ENCODE measurements at regions not wholly inside any gene's neighbourhood (a gene's known extent, or its start where the extent isn't known, plus 50 kb on each side); places are given as distances from the start of the nearest gene placed in this dataset.

DNA sequence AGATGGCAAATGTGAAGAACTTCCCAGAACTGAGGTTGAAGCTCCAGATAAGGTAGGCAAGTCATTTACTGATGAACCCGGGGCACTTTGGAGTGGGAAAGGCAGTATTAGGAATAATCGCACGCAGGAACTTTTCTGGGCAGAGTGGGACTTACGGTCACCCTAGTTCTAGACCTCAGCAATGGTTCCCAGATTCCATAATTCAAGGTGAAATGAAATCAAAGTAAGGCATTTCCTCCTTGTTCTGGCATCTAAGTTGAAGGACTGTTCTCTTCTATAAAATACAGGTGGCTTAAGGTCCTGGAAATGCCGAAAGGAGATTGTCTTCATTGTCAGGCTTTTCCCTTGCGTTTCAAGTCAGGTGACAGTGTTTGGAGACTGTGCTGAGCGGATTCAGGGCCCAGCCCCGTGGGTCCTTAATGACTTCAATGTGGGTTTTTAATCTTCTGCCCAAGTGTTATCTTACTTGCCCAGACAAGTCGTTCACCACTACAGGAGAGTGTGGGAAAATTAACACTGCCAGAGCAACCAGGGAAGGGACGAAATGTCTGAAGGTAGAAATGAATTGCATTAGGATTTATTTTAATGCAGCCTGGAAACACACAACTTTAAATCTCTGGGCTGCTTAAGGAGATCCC is 52.1 kb upstream of the STOX2 start:
- no peak for DNase-seq

DNA sequence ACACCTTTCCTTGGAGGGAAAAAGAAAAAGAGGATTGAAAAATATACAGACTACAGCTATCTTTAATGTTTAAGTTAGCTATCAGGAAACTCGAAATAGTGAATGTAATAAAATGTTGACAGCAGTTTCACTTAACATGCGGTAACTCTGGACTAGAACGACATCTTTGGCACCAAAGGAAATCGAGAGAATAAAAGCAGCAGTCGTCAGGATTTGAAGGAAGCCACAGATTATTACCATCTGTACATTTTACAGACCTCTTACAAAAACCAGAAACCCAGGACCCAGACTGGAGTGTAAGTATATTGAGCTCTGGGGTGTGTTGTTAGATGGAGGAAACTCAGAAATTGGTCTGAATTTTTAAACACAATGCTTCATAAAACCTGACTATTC is 51.6 kb upstream of the STOX2 start:
- no peak for DNase-seq

Measured in dermis blood vessel endothelial cell (primary cell).